RCC 7860 (cell line): ENCODE measurements at regions not wholly inside any gene's neighbourhood (a gene's known extent, or its start where the extent isn't known, plus 50 kb on each side); places are given as distances from the start of the nearest gene placed in this dataset.
A peak's percentile ranks its signal among the peaks of the same experiment; 100 is the strongest.
"Not testable (repeated sequence)": the region's sequence is repeated elsewhere in the genome, so short reads cannot be mapped to it uniquely, and the experiment has no call there.

Experiments used
- DNase-seq: peaks from one replicate; pipeline ENCODE4 v3.0.0-alpha.2; 2015; ENCODE audit warnings: low spot score
- FAIRE-seq: peaks from 2 replicates; lab custom pipeline; 2012; peaks lifted over from hg19 to GRCh38; lab: Jason Lieb, UNC

DNA sequence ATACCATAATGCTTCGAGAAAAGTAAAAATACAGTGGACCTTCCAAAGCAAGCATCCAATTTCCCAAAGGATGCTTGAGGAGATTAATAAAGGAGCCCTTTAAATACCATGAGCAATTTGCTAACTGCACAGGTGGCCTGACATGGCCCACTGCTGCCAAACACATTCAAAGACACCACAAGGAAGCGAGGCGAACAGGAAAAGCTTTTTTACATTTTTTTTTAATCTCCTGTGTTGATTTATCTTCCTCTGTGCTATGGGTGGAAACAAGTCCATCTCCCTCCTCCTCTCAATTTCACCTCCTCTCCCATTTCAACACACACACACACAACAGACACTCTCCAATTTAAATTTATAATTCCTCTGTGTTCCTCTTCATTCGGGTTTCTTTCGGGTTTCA is 243.4 kb downstream of the IGSF11 start:
- DNase-seq (no peak), FAIRE-seq (no peak)

- DNase-seq (no peak), FAIRE-seq (no peak)
These were observed 242.5 kb downstream of the IGSF11 start for GRCh38 chr3:118792191-118792590.

DNA sequence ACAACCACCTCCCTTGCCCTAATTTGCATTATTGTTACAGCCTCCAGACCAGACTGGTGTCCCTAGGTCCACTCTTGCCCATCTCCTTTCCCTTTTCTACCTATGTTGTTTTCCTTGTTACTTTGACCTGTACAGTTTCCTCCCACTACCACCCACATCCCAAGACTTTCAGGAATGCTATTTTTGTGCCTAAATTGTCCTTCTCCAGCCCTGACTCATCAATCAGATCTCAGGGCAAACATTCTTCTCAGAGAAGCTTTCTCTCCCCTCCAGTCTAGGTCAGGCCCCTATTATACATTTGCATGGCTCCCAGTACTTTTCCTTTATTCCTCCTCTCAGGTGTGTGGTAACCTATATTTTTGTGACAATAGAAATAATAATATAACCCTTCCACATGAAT is 241.5 kb downstream of the IGSF11 start:
- FAIRE-seq (no peak), DNase-seq (no peak)

DNA sequence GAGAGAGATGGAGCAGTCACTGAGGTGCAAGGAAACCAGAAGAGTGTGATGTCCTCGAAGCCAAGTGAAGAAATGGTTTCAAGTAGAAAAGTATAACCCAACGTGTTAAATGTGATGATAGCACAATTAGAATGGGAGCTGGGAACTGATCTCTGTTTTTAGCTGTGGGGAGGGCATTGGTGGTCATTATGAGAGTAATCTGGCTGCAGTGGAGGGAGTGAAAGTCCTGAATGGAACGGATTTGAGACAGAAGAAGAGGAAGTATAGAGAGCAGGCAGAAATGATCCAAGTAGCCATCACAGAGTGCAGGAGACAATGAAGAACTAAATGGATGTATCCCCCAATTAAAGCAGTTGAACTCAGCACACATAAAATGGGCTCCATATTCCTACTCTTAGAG is 235.3 kb downstream of the IGSF11 start:
- DNase-seq (no peak), FAIRE-seq (no peak)

GRCh38 chr3:118801899-118802298 is 232.7 kb downstream of the IGSF11 start:
- FAIRE-seq (no peak), DNase-seq (no peak)

GRCh38 chr3:118802325-118803095 is 232.1 kb downstream of the IGSF11 start:
- FAIRE-seq (no peak), DNase-seq (no peak)

DNA sequence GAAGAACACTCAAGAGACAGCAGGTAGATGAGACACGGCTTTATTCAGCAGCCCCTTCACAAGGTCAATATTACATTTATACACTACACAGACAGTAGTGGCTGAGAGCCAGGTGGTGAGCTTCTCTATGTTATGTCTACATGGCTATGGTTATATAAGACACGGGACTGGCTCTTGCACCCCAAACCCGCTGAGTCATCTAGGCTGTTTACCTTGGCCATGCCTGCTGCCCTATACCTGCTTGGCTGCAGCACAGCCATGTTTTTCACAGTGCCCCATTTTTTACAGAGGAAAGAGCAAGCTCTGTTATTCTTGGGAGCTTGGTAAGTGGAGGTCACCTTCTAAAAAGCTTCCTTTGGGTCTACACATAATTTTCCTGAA is 231.6 kb downstream of the IGSF11 start:
- no peak for DNase-seq
- no peak for FAIRE-seq

DNA sequence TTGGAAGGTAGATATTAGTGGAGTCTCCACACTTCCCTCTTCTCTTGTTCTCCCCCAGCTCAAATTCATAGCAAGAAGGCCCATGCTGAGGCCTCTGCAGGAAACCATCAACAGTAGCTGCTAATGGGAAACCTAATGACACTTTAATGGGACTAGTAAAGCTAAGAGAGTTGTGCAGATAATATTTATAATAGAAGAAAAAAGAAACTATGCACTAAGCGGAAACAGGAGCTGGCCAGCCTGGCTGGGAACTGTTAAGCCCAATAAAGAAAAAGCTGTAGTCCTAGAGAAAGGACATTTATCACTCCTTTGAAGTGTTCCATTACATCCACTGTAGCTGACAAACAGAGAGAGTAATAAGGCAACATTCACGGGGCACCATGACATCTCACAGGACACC is 229.6 kb downstream of the IGSF11 start:
- FAIRE-seq (no peak), DNase-seq (no peak)

DNA sequence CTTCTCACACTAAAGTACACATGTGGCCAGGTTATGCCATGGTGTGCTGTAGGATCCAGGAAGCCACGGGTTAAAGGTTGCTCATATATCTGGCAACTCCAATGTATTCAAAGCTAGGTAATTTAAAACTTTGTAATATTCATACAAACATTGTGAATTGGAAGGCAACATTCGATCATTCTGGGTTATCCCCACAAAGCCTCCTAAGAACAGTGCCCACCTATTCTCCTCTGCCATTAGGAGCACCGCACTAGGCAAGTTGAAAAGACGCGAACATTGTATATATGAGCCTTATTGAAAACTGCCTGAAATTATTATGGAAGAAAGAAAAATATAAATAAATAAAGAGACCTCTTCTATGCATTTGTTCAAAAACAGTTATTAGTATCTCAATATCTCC is 228.2 kb downstream of the IGSF11 start:
- no peak for DNase-seq
- no peak for FAIRE-seq

GRCh38 chr3:118807349-118807748 is 227.3 kb downstream of the IGSF11 start:
- FAIRE-seq, DNase-seq: not testable (repeated sequence)

DNA sequence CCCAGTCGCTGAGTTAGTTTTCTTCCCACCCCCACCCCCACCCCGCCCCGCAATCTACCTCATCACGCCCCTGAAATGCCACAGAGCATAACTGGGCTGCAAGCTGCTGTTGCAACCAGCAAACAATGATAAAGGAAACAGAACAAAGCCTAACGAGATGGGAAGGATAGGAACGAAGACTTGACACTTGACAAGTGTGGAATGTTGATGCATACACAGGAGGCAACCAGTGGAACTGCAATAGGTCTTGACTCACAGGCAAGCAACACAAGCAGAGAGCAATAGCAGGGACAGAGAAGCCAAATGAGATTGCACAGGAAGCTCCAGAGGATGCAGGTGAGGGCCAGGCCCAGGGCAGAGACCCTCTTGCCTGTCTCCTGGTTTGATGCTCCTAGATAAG is 225.9 kb downstream of the IGSF11 start:
- DNase-seq (no peak), FAIRE-seq (no peak)

GRCh38 chr3:118809696-118810498 is 224.7 kb downstream of the IGSF11 start:
- FAIRE-seq (no peak), DNase-seq (no peak)

GRCh38 chr3:118810499-118811035 is 224.1 kb downstream of the IGSF11 start:
- DNase-seq (no peak), FAIRE-seq (no peak)

- no peak for DNase-seq
- no peak for FAIRE-seq
These were observed 223.4 kb downstream of the IGSF11 start for GRCh38 chr3:118811236-118811732.

- FAIRE-seq (no peak), DNase-seq (no peak)
These were observed 221.2 kb downstream of the IGSF11 start for GRCh38 chr3:118813472-118813871.

DNA sequence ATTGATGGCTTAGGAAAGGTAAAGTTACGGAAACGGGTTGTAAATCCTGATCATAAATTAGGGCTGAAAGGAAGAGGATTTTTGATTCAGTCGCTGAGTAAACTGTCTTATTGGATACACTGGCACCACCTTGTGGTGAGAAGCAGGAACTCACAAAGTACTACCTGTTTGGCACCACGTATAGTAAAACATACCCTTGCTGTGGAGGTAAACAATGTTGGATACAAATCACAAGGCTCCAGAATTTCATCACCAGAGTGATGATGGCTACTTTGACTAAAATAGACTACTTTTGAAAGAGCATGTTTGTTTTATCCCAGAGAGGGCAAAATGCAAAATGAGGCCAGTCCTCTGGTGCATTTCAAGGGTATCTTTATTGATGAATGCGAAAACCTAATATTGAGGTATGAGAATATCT is 216.9 kb downstream of the IGSF11 start:
- peak; percentile 34 for DNase-seq
- no peak for FAIRE-seq

- FAIRE-seq (no peak), DNase-seq (no peak)
These were observed 216.3 kb downstream of the IGSF11 start for GRCh38 chr3:118818386-118818785.

GRCh38 chr3:118823626-118824025 is 211.0 kb downstream of the IGSF11 start:
- DNase-seq (no peak), FAIRE-seq (no peak)

- DNase-seq, result no peak
- FAIRE-seq, result no peak
These were observed 207.2 kb downstream of the IGSF11 start for GRCh38 chr3:118827446-118827845.

GRCh38 chr3:118828351-118828750 is 206.3 kb downstream of the IGSF11 start:
- FAIRE-seq, result no peak
- no peak for DNase-seq

DNA sequence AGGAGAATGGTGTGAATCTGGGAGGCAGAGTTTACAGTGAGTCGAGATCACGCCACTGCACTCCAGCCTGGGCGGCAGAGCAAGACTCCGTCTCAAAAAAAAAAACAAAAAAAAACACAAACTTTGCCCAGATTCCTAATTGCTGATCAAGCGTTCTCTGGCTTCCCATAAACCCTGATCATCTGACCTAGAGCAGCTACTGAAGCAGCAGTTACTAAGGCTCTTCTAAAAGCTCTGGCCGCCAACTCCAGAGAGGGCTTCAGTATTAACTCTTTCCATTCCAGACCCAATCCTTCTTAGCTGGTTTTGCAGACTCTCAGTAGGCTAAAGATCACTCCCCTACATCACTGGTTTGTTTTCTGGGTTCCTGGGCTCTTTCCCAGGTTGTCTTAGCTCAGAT is 201.6 kb downstream of the IGSF11 start:
- no peak for FAIRE-seq
- DNase-seq, result no peak

- DNase-seq (no peak), FAIRE-seq (no peak)
These were observed 195.8 kb downstream of the IGSF11 start for GRCh38 chr3:118838871-118839270.
